GM18520 (cell line): ENCODE measurements at regions not wholly inside any gene's neighbourhood (a gene's known extent, or its start where the extent isn't known, plus 50 kb on each side); places are given as distances from the start of the nearest gene placed in this dataset.
"Not testable (repeated sequence)": the region's sequence is repeated elsewhere in the genome, so short reads cannot be mapped to it uniquely, and the experiment has no call there.

Source experiments
- ATAC-seq: cut with Tn5 transposase; IDR thresholded peaks from one replicate; pipeline ENCODE4 v1.9.1; 2021; ENCODE audit not compliant: unreplicated experiment

DNA sequence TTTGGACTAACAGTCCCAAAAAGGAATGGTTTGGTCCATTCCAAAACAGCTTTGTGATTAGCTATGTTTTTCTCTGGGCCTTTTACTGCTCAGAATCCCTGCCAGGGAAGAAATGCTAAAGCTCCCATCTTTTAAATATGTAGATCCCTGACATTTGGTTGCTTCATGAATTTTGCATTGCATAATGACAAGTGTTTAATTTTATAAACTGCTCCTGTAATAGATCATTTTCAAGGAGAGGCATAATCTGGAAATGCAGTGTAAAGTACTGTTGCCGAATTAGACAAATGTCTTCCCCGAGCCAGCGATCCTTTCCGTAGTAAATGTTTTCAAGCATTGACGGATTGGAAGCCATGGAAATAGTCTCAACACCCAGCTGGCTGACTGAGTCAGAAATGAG, 291.3 kb upstream of the PRKD1 start:
- no peak for ATAC-seq

- no peak for ATAC-seq
Measured at GRCh38 chr14:30221546-30221945, 293.9 kb upstream of the PRKD1 start.

GRCh38 chr14:30223385-30223785, 295.7 kb upstream of the PRKD1 start:
- no peak for ATAC-seq

GRCh38 chr14:30223966-30224365, 296.3 kb upstream of the PRKD1 start:
- ATAC-seq = no peak

DNA sequence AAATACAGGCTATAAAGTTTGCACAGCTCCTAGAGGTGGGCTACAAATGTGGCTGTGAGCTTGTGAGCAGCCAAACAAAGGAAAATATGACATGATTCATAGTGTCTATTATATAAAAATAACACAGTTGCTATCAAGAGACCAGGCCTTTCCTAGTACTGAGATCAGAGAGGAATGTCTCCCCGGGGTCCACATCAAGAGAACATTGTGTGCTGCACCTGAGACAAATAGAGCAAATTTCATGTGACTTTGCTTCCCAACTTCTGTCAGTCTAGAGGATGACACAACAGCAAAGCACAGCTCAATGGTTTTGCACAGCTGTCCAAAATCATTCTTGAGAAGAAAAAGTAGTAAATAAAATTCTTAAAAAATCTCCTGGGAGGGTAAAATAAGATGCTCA, 297.5 kb upstream of the PRKD1 start:
- ATAC-seq = no peak

GRCh38 chr14:30227436-30227835, 299.8 kb upstream of the PRKD1 start:
- ATAC-seq = no peak

- no peak for ATAC-seq
Measured at GRCh38 chr14:30227876-30228275, 300.2 kb upstream of the PRKD1 start.

- ATAC-seq = no peak
Measured at GRCh38 chr14:30230719-30231118, 303.1 kb upstream of the PRKD1 start.

GRCh38 chr14:30234966-30235365, 307.3 kb upstream of the PRKD1 start:
- no peak for ATAC-seq

DNA sequence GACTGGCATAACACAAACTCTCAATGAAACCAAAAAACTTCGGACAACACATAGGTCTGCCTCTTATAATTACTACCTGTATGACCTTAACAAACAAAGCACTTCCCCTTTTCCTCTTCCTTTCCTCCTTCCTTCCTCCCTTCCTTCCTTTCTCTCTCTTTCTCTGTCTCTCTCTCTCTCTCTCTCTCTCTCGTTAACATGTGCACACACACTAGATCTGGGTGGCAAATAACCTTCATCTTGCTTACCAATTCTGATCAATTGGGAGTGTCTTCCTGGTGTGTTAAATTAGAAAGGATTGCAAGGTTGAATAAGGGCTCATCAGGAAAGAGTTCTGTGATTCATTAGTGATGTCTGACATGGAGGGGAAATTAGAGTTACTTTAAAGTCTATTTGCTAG, 307.8 kb upstream of the PRKD1 start:
- ATAC-seq = no peak

DNA sequence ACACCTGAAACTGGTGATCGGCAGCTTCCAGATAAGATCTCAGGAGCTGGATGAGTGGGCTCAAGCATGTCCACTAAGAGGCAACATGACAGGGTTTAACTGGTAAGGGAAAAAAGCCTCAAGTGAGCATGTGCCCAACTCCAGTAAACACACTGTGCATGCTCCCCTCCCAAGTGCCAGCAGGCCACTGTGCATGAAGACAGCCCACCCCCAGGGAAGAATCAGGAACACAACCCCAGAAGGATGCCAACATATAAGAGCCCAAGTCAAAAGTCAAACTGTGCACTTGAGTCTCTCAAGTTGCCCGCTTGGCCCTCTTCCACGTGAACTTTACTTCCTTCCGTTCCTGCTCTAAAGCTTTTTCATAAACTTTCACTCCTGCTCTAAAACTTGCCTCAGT, 311.3 kb upstream of the PRKD1 start:
- no peak for ATAC-seq

GRCh38 chr14:30240018-30240417, 312.4 kb upstream of the PRKD1 start:
- ATAC-seq = no peak

GRCh38 chr14:30240685-30241084, 313.0 kb upstream of the PRKD1 start:
- no peak for ATAC-seq

DNA sequence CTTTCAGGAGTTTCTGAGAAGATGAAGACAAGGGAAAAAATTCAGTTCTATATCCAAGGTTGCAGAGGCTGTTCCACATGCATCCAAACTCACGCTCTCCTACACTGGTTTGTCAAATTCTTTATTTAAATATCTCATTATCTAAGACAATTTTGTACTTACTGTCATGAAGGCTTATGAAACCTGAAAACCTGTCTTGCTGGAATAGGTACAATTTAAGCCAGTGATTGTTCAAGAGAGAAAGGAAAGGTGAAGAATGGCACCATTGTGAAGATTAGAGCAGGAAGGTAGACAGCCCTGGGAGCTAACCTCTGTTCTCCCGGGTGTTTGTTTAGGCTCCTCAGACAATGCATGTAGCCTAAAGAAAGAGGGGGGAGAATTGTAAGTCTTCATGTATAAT, 315.1 kb upstream of the PRKD1 start:
- ATAC-seq = no peak

GRCh38 chr14:30243207-30243606, 315.6 kb upstream of the PRKD1 start:
- ATAC-seq = no peak

- ATAC-seq = no peak
Measured at GRCh38 chr14:30243805-30244204, 315.2 kb upstream of the G2E3 start.

DNA sequence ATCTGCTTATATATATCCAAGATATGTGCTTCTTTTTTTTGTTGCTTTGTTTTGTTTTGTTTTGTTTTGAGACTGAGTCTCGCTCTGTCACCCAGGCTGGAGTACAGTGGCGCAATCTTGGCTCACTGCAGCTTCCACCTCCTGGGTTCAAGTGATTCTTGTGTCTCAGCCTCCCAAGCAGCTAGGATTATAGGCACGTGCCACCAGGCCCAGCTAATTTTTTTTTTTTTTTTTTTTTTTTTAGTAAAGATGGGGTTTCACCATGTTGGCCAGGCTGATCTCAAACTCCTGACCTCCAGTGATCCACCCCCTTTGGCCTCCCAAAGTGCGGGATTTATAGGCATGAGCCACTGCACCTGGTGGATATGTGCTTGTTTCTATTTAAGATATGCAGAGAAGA, 314.6 kb upstream of the G2E3 start:
- not testable (repeated sequence) for ATAC-seq

DNA sequence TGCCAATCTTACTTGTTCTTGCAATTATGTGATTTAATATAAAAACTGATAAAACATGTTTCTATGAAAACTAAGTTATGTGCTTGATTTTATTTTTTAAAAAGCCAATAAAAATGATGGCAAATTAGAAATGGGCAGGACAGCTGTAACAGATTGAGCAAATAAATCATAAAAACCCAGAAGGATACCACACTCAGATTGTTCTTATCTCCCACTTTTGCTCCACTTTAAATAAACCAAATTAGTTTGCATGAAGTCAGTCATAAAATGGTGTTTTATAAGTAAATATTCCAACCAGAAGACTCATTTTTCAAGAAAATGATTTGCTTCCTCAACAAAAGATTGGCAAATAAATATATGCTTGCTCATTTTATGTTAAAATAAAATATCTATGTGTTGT, 307.9 kb upstream of the G2E3 start:
- no peak for ATAC-seq

DNA sequence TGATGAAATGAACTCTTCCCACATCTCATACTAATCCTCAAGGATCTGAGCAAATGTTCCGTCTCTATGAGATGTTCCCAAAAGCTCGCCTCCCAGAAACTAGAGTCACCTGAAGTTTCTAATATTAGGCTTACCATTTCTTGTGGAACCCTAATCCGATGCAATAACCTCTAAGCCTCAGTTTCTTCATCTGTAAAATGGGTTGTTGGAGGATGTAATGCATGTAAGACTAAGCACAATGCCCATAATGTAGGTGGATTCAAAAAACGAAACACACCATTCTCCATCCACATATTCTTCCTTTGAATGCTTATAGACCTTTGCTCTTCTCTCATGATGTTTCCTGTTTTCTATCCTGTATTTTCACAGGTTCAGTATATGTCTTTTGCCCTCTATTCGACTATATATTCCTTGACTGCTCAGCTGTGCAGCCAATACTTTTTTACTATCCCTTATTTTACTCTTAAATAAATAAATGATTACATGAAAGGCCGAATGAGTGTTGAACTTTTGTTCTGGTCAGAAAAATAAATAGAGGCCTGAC, 307.3 kb upstream of the G2E3 start:
- no peak for ATAC-seq

DNA sequence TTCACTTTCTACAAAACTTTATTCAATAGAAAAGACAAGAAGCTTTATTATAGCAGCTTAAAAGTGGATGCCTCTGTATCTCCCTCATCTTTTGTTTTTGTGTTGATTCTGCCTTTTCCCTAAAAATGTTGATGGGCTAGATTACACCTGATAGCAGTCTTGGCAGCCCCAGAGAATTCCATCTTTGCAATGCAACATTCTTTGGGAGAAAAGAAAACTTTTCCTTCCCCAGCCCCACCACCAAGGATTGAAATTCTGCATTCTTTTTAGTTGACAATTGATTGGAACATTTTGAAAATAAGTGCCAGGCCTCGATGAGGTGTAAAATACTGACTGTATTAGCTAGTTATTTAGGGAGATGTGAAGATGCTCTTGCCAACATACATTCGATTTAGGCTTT, 306.8 kb upstream of the G2E3 start:
- ATAC-seq = no peak

DNA sequence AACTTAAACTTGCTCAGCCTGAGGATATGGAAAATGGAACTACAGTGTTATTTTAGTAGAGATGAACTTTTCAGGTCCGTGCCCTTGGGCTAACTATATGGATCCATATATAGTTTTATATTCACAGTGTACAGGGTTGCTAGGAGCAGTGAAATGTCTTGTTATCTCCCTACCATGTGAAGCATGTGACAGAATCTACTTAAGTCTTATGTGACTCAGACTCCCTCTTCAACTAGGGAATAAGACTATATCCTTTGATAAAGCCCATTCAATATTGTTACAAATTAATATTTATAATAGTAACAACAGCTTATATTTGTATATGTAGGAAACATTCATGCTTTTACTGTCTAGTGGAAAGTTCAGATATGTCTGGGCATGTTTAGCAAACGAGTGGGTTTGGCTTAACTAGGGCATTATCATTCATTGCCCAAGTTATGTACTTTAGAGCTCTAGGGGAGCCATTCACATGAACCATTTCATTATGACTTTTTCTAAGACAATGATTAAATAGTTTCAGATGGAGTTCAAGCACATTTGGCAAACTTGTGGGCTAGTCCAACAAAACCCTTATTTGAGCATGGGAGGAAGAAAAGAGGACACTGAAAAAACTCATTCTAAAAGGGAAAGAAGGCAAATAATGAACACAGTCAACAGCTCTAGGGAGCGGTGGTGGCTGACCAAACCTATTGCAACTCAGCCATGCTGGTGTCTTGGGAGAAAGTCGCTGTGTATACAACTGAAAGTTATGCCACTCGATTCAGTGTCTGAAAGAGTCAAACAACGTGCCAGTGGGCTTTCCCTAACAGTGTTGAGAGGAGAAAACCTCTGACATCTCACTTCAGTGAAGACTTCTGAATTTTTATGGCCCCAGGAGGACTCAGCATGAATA, 305.9 kb upstream of the G2E3 start:
- ATAC-seq = no peak

GRCh38 chr14:30256627-30257026, 302.3 kb upstream of the G2E3 start:
- ATAC-seq = no peak
